ENCODE measurements at regions not wholly inside any gene's neighbourhood (a gene's known extent, or its start where the extent isn't known, plus 50 kb on each side); places are given as distances from the start of the nearest gene placed in this dataset.

- no peak for DNase-seq
These were observed 192.4 kb upstream of the CSF3R start for GRCh38 chr1:36675106-36675505.

DNA sequence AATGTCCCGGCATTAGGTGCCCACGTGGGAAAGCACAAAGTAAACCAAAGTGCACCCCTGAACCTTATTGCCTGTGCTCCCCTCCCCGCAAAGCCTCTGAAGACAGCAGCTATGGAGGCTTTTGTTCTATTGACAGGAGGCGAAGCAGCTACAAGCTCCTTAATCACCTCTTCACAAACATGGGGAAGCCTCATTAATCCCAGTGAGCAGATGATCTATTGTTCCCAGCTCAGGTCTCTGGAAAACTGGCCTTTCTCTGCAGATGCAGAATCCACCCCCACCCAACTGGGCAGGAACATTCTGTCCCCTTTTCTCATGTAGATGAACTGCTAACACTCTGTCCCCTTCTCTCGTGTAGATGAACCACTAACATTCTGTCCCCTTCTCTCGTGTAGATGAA, 190.5 kb upstream of the CSF3R start:
- DNase-seq: no peak

GRCh38 chr1:36669262-36669661, 186.5 kb upstream of the CSF3R start:
- DNase-seq: no peak

GRCh38 chr1:36667836-36668235, 185.1 kb upstream of the CSF3R start:
- no peak for DNase-seq

DNA sequence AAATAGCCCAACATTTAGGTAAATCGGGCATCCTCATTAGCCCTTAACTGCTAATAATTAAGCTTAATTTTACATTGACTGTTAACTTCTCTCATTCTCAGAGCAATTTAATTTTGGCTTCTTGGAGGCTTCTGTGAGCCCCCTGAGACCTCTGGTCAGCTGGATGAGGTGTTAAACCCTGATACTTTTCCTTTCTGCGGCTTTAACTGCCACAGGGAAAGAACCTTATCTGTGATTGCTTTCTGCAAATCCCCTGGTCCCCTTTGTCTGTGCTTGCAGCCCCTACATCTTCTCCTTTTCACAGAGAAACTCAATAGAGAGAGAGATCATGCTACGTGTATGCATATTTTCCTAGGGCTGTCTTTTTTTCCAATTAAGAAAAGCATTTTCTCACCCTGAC, 184.5 kb upstream of the CSF3R start:
- DNase-seq: no peak

DNA sequence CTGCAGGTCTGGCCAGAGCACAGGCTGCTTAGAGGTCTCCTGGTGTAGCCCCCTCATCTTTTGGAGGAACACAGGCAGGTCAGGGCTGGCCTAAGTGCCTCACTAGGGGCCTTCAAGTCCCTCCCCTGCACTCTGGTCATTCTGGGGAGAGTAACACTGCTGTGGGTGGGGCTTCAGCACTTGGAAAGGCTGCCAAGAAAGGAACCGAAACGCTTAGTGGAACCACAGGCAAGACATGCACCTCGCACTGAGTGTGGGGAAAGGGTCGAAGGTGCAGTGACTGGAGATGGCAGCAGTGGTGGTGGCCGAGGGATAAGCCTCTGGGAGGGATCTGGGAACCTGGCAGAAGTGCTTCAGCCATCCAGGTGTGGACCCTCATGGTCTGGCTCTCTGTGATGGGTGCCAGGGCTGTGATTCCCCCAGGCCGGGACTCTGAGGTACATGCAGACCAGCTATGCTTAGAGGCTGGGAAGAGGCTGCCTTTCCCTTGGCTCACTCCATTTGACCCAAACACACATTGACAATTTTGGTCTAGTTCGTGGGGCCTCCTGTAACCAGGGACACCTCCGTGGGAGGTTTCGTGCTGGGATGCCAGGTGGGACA, 182.9 kb upstream of the CSF3R start:
- no peak for DNase-seq

- no peak for DNase-seq
These were observed 182.0 kb upstream of the CSF3R start for GRCh38 chr1:36664571-36665287.

DNA sequence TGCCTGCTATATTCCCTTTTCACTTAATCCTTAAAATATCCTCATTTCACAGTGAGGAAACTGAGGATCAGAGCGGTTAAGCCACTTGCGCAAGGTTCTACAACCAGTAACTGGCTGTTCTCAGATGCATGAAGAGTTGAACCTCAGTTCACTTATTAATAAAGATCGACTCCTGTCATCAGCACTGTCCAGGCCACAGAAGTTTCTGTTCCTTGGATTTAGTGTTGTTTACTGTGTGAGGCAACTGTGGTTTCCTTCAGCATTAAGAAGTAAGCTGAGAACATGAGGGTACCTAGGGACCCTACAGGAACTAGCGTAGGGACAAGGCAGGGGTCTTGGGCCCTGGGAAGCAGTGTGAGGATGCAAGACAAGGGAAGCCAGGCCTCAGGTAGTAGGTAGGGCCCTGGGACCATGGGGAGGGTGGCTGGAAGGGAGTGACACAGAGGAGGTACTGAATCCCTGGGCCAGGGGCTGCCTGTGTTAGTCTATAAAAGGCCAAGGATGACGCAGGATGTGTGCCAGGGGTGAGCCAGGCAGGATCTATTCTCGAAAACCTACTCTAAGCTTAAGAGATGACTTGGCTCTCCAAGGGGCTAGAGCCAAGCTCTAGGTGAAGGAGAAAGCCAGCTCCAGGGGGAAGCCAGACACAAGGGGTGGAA, 181.2 kb upstream of the CSF3R start:
- DNase-seq: no peak

- no peak for DNase-seq
These were observed 176.1 kb upstream of the CSF3R start for GRCh38 chr1:36658838-36659237.

GRCh38 chr1:36657826-36658225, 175.1 kb upstream of the CSF3R start:
- DNase-seq: no peak

GRCh38 chr1:36656838-36657237, 174.1 kb upstream of the CSF3R start:
- no peak for DNase-seq

GRCh38 chr1:36656271-36656670, 173.6 kb upstream of the CSF3R start:
- no peak for DNase-seq

DNA sequence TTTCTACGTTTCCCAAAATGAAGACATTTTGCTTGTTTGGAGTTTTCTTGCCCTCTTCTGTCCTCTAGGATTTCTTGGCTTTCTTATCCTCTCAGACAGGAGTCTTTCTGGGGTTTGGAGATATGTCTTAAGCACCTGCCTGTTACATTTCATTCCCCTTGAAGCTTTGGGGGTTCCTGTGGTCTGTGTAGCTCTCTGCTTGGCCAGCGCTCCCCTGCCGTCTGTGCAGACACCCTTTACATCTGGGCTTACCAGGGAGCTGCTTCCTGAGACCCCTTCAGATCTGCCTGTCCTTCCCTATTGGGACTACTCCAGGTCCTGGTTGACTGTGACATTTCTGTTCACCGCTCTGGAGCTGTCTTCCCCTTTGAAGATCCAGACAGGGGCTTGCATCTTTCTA, 171.9 kb upstream of the CSF3R start:
- no peak for DNase-seq

- no peak for DNase-seq
These were observed 171.1 kb upstream of the CSF3R start for GRCh38 chr1:36653850-36654249.

- DNase-seq: no peak
These were observed 169.9 kb upstream of the CSF3R start for GRCh38 chr1:36652586-36652985.

DNA sequence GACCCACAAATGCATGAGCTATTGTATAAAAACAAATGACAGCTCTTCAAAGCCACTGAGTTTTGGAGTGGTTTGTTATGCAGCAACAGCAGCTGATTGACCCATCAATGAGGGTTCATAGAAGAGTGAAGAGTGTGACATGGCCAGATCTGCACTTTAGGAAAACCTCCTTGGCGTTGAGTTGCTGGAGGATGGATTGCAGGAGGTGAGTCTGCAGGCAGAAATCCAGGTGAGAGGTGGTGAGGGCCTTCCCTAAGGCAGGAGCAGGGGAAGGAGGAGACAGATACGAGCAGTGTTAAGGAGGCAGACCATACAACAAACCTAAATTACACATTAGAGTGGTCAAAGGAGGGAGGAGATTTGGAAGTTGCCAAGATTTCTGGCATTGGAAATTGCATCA, 169.3 kb upstream of the CSF3R start:
- no peak for DNase-seq

GRCh38 chr1:36651176-36651910, 168.6 kb upstream of the CSF3R start:
- DNase-seq: no peak

GRCh38 chr1:36650200-36651065, 167.7 kb upstream of the CSF3R start:
- peak; percentile 62 for DNase-seq

DNA sequence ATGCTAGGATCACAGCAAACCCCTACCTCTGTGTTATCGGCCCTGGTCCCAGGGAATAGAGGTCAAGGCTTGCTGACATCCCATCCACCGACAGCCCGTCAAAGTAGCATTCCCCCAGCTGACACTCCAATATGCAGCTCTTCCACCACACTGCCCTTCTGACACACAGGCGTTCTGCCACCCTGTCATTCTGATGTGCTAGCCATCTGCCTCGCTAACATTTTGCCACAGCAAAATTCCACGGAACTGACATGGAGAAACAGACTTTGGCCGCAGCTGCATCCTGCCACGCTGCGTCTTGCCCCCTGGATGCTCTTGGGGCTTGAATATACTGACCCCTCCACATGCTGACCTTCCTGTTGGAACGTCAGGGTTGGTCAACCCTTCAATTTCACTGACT, 163.2 kb upstream of the CSF3R start:
- DNase-seq: no peak

GRCh38 chr1:36644556-36644955, 161.8 kb upstream of the CSF3R start:
- DNase-seq: no peak

- DNase-seq: no peak
These were observed 160.9 kb upstream of the CSF3R start for GRCh38 chr1:36643371-36644270.

- no peak for DNase-seq
These were observed 160.1 kb upstream of the CSF3R start for GRCh38 chr1:36642802-36643201.
